ENCODE measurements at regions not wholly inside any gene's neighbourhood (a gene's known extent, or its start where the extent isn't known, plus 50 kb on each side); places are given as distances from the start of the nearest gene placed in this dataset.
A peak's percentile ranks its signal among the peaks of the same experiment; 100 is the strongest.
"Not testable (repeated sequence)": the region's sequence is repeated elsewhere in the genome, so short reads cannot be mapped to it uniquely, and the experiment has no call there.

DNA sequence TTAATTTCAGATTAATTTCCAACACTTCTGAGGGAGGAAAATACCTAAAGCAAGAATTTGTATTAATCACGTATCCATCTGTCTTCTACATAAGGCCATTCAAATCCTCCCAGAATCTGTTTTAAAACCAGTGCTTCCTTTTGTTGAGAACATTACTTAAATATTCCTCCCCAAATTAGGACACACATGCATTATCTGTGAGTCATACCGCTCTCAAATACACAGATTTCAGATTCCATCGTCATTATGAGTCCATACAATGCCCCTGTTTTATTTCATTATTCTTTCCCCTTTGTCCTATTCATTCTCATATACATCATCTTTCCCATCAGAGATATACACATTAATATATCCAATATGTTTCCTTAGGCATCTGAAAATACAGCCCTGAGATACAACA, 57.3 kb upstream of the PRSS12 start:
- H3K27me3 Mint-ChIP-seq (ENCODE audit: low read depth): no peaks in the 10 kb centered on the region
- H3K36me3 Mint-ChIP-seq: no peaks in the 10 kb centered on the region
- H3K9me3 Mint-ChIP-seq: peaks cover 2% of the 10 kb centered on the region
- TF ChIP-seq CTCF (IDR thresholded peaks at IDR 0.05; ENCODE audit: unreplicated experiment): no peak
- peaks cover 4% of the 10 kb centered on the region for H3K4me1 Mint-ChIP-seq
- H3K27ac Mint-ChIP-seq: no peak overlapping the region
- no peak overlapping the region for H3K4me3 Mint-ChIP-seq
- DNase-seq (ENCODE audit: low spot score in 2 of 2, unreplicated experiment in 2 of 2): no peak

- peaks cover 6% of the 10 kb centered on the region for H3K4me1 Mint-ChIP-seq
- no peak overlapping the region for H3K4me3 Mint-ChIP-seq
- H3K9me3 Mint-ChIP-seq: no peaks in the 10 kb centered on the region
- peak overlapping the region; percentile 92 for H3K27ac Mint-ChIP-seq
- H3K27me3 Mint-ChIP-seq (ENCODE audit: low read depth): no peaks in the 10 kb centered on the region
- no peak for DNase-seq (ENCODE audit: low spot score in 2 of 2, unreplicated experiment in 2 of 2)
- no peak for TF ChIP-seq CTCF (IDR thresholded peaks at IDR 0.05; ENCODE audit: unreplicated experiment)
- H3K36me3 Mint-ChIP-seq: no peaks in the 10 kb centered on the region
These were observed 64.5 kb upstream of the PRSS12 start for GRCh38 chr4:118417325-118417724.

DNA sequence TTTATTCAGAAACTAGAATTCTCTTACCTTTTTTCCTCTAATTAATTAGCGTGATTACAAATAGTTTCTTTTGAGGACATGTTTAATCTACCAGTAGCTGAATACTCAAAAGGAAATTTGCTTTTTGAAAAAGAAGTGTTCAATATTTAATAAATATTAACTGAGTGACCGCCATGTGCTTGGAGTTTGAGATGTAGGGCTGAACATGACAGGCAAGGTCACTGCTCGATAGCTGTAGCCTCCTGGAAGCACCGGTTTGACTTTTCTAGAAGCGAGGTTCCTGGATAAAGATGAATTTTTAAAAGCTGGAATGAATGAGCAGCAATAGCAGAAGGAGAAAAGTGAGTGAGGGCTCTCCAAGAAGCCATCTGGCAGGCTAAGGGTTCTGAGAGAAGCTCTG, 65.0 kb upstream of the PRSS12 start:
- not testable (repeated sequence) for DNase-seq (ENCODE audit: low spot score in 2 of 2, unreplicated experiment in 2 of 2); H3K9me3 Mint-ChIP-seq; H3K27me3 Mint-ChIP-seq (ENCODE audit: low read depth); H3K4me1 Mint-ChIP-seq; H3K4me3 Mint-ChIP-seq; H3K36me3 Mint-ChIP-seq
- peak overlapping the region; percentile 84 for H3K27ac Mint-ChIP-seq

DNA sequence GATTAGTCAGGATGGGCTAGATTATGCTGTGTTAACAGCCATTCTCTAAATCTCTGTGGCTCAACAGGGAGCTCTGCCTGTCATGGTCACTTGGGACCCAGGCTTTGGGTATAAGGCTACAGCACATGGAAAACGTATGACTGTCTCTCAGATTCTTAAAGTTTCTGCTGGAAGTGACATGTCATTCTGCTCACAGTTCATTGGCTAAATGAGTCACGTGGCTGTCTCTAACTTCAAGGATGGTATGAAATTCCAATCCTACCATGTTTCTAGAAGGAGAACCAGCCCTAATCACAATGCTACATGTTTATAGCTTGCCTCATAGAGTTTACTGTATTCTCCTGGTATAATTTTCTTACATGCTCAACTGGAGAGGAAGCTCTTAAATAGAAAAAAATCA, 65.6 kb upstream of the PRSS12 start:
- not testable (repeated sequence) for H3K27ac Mint-ChIP-seq; H3K27me3 Mint-ChIP-seq (ENCODE audit: low read depth); H3K4me1 Mint-ChIP-seq; H3K4me3 Mint-ChIP-seq; H3K9me3 Mint-ChIP-seq; DNase-seq (ENCODE audit: low spot score in 2 of 2, unreplicated experiment in 2 of 2); H3K36me3 Mint-ChIP-seq

DNA sequence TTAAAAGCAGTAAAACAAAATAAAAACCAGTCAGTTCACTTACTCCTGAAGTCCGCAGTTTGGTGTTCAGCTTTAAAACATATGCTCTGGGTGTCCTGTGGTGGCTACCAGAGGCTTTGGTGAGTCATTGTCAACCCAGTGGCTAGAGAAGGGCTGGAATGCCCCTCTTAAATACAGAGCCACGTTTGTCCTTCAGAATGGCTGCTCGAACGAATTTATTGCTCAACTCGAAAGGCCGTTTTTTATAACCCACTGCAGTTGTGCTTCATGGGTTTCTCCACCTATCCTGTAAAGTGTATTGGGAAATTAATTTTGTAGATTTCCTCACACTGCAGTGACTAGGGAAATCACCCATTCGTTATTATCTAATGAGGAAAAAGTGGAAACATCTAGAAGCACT, 66.8 kb upstream of the PRSS12 start:
- peaks cover 14% of the 10 kb centered on the region for H3K4me1 Mint-ChIP-seq
- H3K27me3 Mint-ChIP-seq (ENCODE audit: low read depth); DNase-seq (ENCODE audit: low spot score in 2 of 2, unreplicated experiment in 2 of 2); H3K36me3 Mint-ChIP-seq; H3K9me3 Mint-ChIP-seq; H3K27ac Mint-ChIP-seq; H3K4me3 Mint-ChIP-seq: not testable (repeated sequence)

DNA sequence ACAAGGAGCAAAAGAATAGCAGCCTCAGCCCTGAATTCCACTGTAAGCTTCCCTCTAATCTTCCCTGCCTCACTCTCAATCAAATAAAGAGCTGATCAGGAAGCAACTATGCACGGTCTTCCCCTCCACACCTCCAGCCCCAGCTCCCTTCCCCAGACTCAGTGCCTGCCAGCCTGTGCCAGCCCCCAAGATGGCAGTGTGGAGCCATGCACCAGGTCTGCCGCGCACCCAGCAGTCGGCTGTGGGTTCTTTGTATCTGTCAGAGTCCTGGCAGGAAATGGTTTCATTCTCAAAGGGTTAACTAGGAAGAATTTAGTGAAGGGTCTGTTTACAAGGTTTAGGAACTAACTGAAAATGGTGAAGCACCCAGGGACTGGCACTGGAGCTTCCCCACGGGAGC, 71.3 kb upstream of the PRSS12 start:
- H3K9me3 Mint-ChIP-seq; H3K36me3 Mint-ChIP-seq; H3K4me1 Mint-ChIP-seq; H3K4me3 Mint-ChIP-seq; H3K27me3 Mint-ChIP-seq (ENCODE audit: low read depth): not testable (repeated sequence)
- peak overlapping the region; percentile 80 for H3K27ac Mint-ChIP-seq
- DNase-seq (ENCODE audit: low spot score in 2 of 2, unreplicated experiment in 2 of 2): peak; percentile 22 to 66

- H3K9me3 Mint-ChIP-seq; H3K36me3 Mint-ChIP-seq; H3K4me3 Mint-ChIP-seq; H3K27me3 Mint-ChIP-seq (ENCODE audit: low read depth); DNase-seq (ENCODE audit: low spot score in 2 of 2, unreplicated experiment in 2 of 2); H3K4me1 Mint-ChIP-seq; H3K27ac Mint-ChIP-seq: not testable (repeated sequence)
These were observed 76.1 kb upstream of the PRSS12 start for GRCh38 chr4:118428881-118429280.

GRCh38 chr4:118432359-118432758, 79.6 kb upstream of the PRSS12 start:
- not testable (repeated sequence) for H3K9me3 Mint-ChIP-seq; H3K36me3 Mint-ChIP-seq; H3K27me3 Mint-ChIP-seq (ENCODE audit: low read depth); H3K4me1 Mint-ChIP-seq; H3K4me3 Mint-ChIP-seq; DNase-seq (ENCODE audit: low spot score in 2 of 2, unreplicated experiment in 2 of 2); H3K27ac Mint-ChIP-seq

GRCh38 chr4:118433612-118434375, 81.0 kb upstream of the PRSS12 start:
- not testable (repeated sequence) for H3K4me3 Mint-ChIP-seq; H3K27ac Mint-ChIP-seq; DNase-seq (ENCODE audit: low spot score in 2 of 2, unreplicated experiment in 2 of 2); H3K9me3 Mint-ChIP-seq; H3K27me3 Mint-ChIP-seq (ENCODE audit: low read depth); H3K36me3 Mint-ChIP-seq; H3K4me1 Mint-ChIP-seq

DNA sequence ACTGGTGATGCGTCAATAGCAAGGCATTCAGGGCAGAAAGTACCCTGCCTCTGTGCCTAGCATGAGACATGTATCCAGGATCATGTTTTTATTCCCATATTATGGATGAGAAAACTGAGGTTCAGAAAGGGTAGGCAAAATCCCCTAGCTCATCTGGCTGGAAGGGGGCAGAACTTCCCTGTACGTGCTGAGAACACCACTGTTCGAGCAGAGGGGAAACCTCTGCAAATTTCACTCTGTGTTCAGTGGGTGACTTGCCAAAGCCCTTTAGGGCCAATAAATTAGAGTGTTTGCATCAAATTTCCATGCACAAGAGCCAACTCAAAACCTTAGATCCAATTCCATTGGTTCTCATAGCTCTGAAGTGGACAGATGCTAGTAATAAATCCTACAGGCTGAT, 82.6 kb upstream of the PRSS12 start:
- not testable (repeated sequence) for H3K27me3 Mint-ChIP-seq (ENCODE audit: low read depth); H3K9me3 Mint-ChIP-seq; DNase-seq (ENCODE audit: low spot score in 2 of 2, unreplicated experiment in 2 of 2); H3K36me3 Mint-ChIP-seq; H3K27ac Mint-ChIP-seq; H3K4me1 Mint-ChIP-seq; H3K4me3 Mint-ChIP-seq

GRCh38 chr4:118442115-118442837, 89.5 kb upstream of the PRSS12 start:
- not testable (repeated sequence) for H3K27ac Mint-ChIP-seq; H3K36me3 Mint-ChIP-seq; DNase-seq (ENCODE audit: low spot score in 2 of 2, unreplicated experiment in 2 of 2); H3K9me3 Mint-ChIP-seq; H3K4me1 Mint-ChIP-seq; H3K4me3 Mint-ChIP-seq; H3K27me3 Mint-ChIP-seq (ENCODE audit: low read depth)

DNA sequence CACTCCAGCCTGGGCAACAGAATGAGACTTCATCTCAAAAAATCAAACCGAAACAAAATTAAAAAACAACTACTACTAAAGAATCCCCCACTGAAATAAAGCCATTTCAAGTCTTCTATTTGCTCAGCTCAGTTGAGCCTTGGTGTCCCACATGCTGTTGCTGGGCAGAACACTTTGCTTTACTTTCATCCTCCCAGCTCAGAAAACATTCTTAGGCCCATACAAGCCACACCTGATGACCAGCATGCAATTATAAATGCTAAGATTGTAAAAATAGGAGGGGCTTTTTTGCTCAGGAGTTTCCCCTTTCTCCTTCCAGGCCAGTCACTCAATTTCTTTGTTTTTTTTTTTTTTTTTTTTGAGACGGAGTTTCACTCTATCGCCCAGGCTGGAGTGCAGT, 94.6 kb upstream of the PRSS12 start:
- not testable (repeated sequence) for H3K4me1 Mint-ChIP-seq; DNase-seq (ENCODE audit: low spot score in 2 of 2, unreplicated experiment in 2 of 2); H3K27ac Mint-ChIP-seq; H3K27me3 Mint-ChIP-seq (ENCODE audit: low read depth); H3K36me3 Mint-ChIP-seq; H3K9me3 Mint-ChIP-seq; H3K4me3 Mint-ChIP-seq

Measured in mesothelial cell of epicardium (in vitro differentiated cells).